ENCODE measurements at regions not wholly inside any gene's neighbourhood (a gene's known extent, or its start where the extent isn't known, plus 50 kb on each side); places are given as distances from the start of the nearest gene placed in this dataset.

- intact Hi-C loops (cut with DNase I; ENCODE audit: low total_unique reads): no loop called here
These were observed 433.2 kb upstream of the ADAMTS5 start for GRCh38 chr21:27400045-27400444.

DNA sequence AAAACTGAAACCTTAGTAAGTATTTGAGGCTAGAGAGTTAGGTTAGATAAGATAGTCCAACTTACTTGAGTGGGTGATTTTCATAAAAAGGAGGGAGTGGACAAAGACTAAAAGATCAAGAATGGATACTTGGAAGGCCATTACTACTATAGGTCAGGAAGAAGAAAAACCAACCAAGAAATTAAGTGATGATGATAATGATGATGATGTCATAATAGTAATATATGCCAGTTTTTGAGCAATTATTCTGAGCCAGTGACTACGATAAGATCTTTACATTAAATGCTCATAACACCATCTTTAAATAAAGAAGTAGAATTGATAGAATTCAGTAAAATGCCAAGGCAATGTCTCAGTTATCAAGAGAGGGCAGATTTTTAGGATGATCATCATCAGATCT is 430.7 kb upstream of the ADAMTS5 start:
- 86 to 93% methylated on average over 1 of the region's 1 CpG for WGBS, 2 donors (ENCODE audit: low coverage in 1 of 2)
- Histone ChIP-seq H3K27me3 (no peaks in the 10 kb centered on the region), H3K4me3 (no peak overlapping the region), H3K27ac (no peak overlapping the region), H3K36me3 (no peaks in the 10 kb centered on the region), H3K9me3 (no peaks in the 10 kb centered on the region), H3K4me1 (no peaks in the 10 kb centered on the region)
- no peak for DNase-seq
- TF ChIP-seq POLR2AphosphoS5 (IDR thresholded peaks at IDR 0.05) (no peak), EP300 (IDR thresholded peaks at IDR 0.05; ENCODE audit: low read depth) (no peak), POLR2A (IDR thresholded peaks at IDR 0.05) (no peak)
- intact Hi-C loops (cut with DNase I; ENCODE audit: low total_unique reads) (no loop called here), in situ Hi-C loops (cut with MboI; ENCODE audit: low pct_ligation_motif_present in 1 of 4, low pct_unique_long_range_greater_than_20kb in 1 of 4, low sequenced_read_pairs in 3 of 4) (no loop called here)

More at GRCh38 chr21:27400045-27400444, 433.2 kb upstream of the ADAMTS5 start:
- H3K9me3 ChIP-seq: no peaks in the 10 kb centered on the region
- H3K4me1 ChIP-seq: no peaks in the 10 kb centered on the region
- 77 to 81% methylated on average over 4 of the region's 4 CpGs for WGBS, 2 donors (ENCODE audit: low coverage in 1 of 2)
- no peak for DNase-seq
- in situ Hi-C loops (cut with MboI; ENCODE audit: low pct_ligation_motif_present in 1 of 4, low pct_unique_long_range_greater_than_20kb in 1 of 4, low sequenced_read_pairs in 3 of 4): no loop called here
- H3K4me3 ChIP-seq: no peak overlapping the region
- no peak overlapping the region for H3K27ac ChIP-seq
- H3K27me3 ChIP-seq: no peaks in the 10 kb centered on the region
- TF ChIP-seq POLR2AphosphoS5 (IDR thresholded peaks at IDR 0.05) (no peak), EP300 (IDR thresholded peaks at IDR 0.05; ENCODE audit: low read depth) (no peak), CTCF (IDR thresholded peaks at IDR 0.05) (no peak), POLR2A (IDR thresholded peaks at IDR 0.05) (no peak)
- no peaks in the 10 kb centered on the region for H3K36me3 ChIP-seq

GRCh38 chr21:27393726-27394125 is 426.8 kb upstream of the ADAMTS5 start:
- no peaks in the 10 kb centered on the region for H3K4me1 ChIP-seq
- H3K4me3 ChIP-seq: no peak overlapping the region
- no peak overlapping the region for H3K27ac ChIP-seq
- TF ChIP-seq POLR2AphosphoS5 (IDR thresholded peaks at IDR 0.05) (no peak), EP300 (IDR thresholded peaks at IDR 0.05; ENCODE audit: low read depth) (no peak), POLR2A (IDR thresholded peaks at IDR 0.05) (no peak), CTCF (IDR thresholded peaks at IDR 0.05) (no peak)
- H3K9me3 ChIP-seq: no peaks in the 10 kb centered on the region
- in situ Hi-C loops (cut with MboI; ENCODE audit: low pct_ligation_motif_present in 1 of 4, low pct_unique_long_range_greater_than_20kb in 1 of 4, low sequenced_read_pairs in 3 of 4): no loop called here
- intact Hi-C loops (cut with DNase I; ENCODE audit: low total_unique reads): no loop called here
- no peaks in the 10 kb centered on the region for H3K36me3 ChIP-seq
- 56% methylated on average over 3 of the region's 3 CpGs for WGBS, 2 donors (ENCODE audit: low coverage in 1 of 2)
- no peaks in the 10 kb centered on the region for H3K27me3 ChIP-seq
- no peak for DNase-seq

DNA sequence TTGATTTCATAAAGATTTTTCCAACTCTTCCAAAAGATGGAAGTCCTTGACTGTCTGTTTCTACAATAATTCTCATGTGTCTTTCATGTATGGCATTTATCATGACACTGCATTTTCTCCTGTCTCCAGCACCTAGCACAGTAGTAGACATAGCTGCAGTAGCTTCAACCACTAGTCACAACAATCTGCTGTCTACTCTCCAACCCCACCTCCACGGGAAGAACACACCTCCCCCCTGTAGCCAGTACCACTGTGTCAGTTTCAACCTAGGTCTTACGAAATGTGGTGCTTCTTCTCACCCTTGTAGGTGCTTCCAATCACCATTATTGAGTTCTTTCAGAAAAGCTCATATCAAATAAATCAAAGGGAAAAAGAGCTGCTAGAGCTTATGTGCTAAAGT is 425.1 kb upstream of the ADAMTS5 start:
- no peak overlapping the region for H3K4me3 ChIP-seq
- no peak overlapping the region for H3K27ac ChIP-seq
- no peaks in the 10 kb centered on the region for H3K27me3 ChIP-seq
- intact Hi-C loops (cut with DNase I; ENCODE audit: low total_unique reads) (no loop called here), in situ Hi-C loops (cut with MboI; ENCODE audit: low pct_ligation_motif_present in 1 of 4, low pct_unique_long_range_greater_than_20kb in 1 of 4, low sequenced_read_pairs in 3 of 4) (no loop called here)
- no peaks in the 10 kb centered on the region for H3K4me1 ChIP-seq
- H3K36me3 ChIP-seq: no peaks in the 10 kb centered on the region
- TF ChIP-seq POLR2A (IDR thresholded peaks at IDR 0.05) (no peak), EP300 (IDR thresholded peaks at IDR 0.05; ENCODE audit: low read depth) (no peak), CTCF (IDR thresholded peaks at IDR 0.05) (no peak), POLR2AphosphoS5 (IDR thresholded peaks at IDR 0.05) (no peak)
- 40 to 66% methylated on average over 1 to 2 of the region's 2 CpGs for WGBS, 2 donors (ENCODE audit: low coverage in 1 of 2)
- no peaks in the 10 kb centered on the region for H3K9me3 ChIP-seq
- DNase-seq: no peak

DNA sequence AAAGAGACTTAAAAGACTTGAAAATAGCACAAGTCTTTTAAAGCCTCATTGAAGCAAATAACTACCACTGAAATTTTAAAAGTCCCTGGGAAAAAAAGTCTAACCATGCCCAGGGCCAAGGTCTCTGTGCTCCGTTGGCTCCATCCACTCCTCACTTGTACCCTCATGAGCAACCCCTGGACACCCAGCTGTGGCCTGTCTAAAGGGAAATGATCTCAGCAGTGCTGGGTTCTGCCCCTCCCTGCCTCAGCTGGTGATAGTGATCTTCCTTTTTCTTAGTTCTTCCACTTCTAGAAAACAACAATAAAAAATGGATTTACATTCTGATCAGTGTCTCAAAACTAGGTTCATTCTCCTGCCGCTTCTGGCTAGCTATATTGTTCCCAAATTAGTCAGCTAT is 423.5 kb upstream of the ADAMTS5 start:
- intact Hi-C loops (cut with DNase I; ENCODE audit: low total_unique reads) (no loop called here), in situ Hi-C loops (cut with MboI; ENCODE audit: low pct_ligation_motif_present in 1 of 4, low pct_unique_long_range_greater_than_20kb in 1 of 4, low sequenced_read_pairs in 3 of 4) (no loop called here)
- no peak overlapping the region for H3K4me3 ChIP-seq
- 70 to 71% methylated on average over 2 of the region's 2 CpGs for WGBS, 2 donors (ENCODE audit: low coverage in 1 of 2)
- TF ChIP-seq EP300 (IDR thresholded peaks at IDR 0.05; ENCODE audit: low read depth) (no peak), CTCF (IDR thresholded peaks at IDR 0.05) (no peak), POLR2AphosphoS5 (IDR thresholded peaks at IDR 0.05) (no peak), POLR2A (IDR thresholded peaks at IDR 0.05) (no peak)
- no peaks in the 10 kb centered on the region for H3K36me3 ChIP-seq
- H3K27ac ChIP-seq: no peak overlapping the region
- no peaks in the 10 kb centered on the region for H3K4me1 ChIP-seq
- H3K27me3 ChIP-seq: no peaks in the 10 kb centered on the region
- no peak for DNase-seq
- H3K9me3 ChIP-seq: no peaks in the 10 kb centered on the region

Data from transverse colon (tissue), 4 donors.